Activated CD8-positive, alpha-beta memory T cell treated with anti-CD3 and anti-CD28 coated beads, Interleukin-2, amount 10 ng/mL, durations not matched to agents 7 days and 5 days (primary cell): ENCODE measurements at regions not wholly inside any gene's neighbourhood (a gene's known extent, or its start where the extent isn't known, plus 50 kb on each side); places are given as distances from the start of the nearest gene placed in this dataset.

Experiments
- ATAC-seq: fragments of 150-1000 bp; cut with Tn5 transposase; one replicate; pipeline ENCODE4 v1.10.0; 2021; ENCODE audit warnings: moderate library complexity
- CTCF ChIA-PET: fragments of 350-600 bp; sonication (Branson Sonifier 250); formaldehyde crosslinking; loops from one replicate; lab custom pipeline; 2021; ENCODE audit warnings: antibody characterized with exemption; lab: Charles Lee
- DNase-seq: peaks from one replicate; pipeline ENCODE4 v3.0.0-alpha.2; 2020
- H3K27ac Mint-ChIP-seq: one replicate; pipeline ENCODE4 v1.8.0; 2021; ENCODE audit warnings: mild to moderate bottlenecking, mixed read lengths
- H3K27me3 Mint-ChIP-seq: one replicate; pipeline ENCODE4 v1.8.0; 2021; ENCODE audit warnings: mixed read lengths
- H3K36me3 Mint-ChIP-seq: one replicate; pipeline ENCODE4 v1.8.0; 2021; ENCODE audit warnings: mild to moderate bottlenecking, mixed read lengths
- H3K4me1 Mint-ChIP-seq: one replicate; pipeline ENCODE4 v1.8.0; 2021; ENCODE audit warnings: mixed read lengths
- H3K4me3 Mint-ChIP-seq: one replicate; pipeline ENCODE4 v1.8.0; 2021; ENCODE audit warnings: mild to moderate bottlenecking, moderate library complexity, mixed read lengths
- H3K9me3 Mint-ChIP-seq: one replicate; pipeline ENCODE4 v1.8.0; 2022; ENCODE audit warnings: low read depth, mixed read lengths

DNA sequence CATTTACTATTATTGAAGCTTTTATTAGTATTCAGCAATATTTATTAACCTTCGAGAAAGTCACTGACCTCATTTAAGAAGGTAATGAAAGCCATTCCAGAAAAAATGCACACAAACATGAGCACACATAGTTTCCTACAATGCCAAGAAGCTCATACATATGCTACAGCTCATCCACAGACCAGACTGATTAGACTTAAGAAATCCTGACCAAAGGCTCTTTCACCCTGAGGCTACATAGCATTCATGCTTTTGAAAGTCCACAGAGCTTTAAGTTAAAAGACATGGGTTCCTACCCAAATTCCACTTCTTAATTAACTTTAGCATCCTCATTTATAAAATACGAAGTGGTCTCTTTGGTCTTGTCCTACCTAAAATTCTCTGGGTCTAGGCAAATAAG lies 430.4 kb downstream of the TBC1D32 start:
- Mint-ChIP-seq H3K4me3 (no peak overlapping the region), H3K9me3 (no peaks in the 10 kb centered on the region), H3K36me3 (no peaks in the 10 kb centered on the region), H3K27ac (no peak overlapping the region), H3K4me1 (no peaks in the 10 kb centered on the region), H3K27me3 (no peaks in the 10 kb centered on the region)
- DNase-seq, result no peak
- no peak for ATAC-seq
- CTCF ChIA-PET, result no interaction called here

DNA sequence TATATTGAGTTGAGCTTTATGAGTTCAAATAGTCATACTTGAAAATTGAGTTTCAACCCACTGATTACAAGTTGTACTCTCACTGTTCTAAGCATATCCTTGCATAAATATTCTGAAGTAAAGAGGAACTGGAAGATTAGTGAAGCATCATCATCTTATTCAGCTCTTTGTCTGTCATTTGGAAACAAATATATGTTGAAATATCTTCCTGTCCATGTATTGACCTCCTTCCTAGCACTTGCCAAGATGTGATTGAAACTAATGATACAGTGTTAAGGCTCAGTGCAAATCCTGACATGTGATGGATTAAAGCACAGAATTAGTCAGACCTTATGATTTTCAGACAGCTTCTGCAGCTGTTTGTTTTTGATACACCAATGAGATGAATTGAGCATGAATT lies 434.3 kb downstream of the TBC1D32 start:
- Mint-ChIP-seq H3K9me3 (no peaks in the 10 kb centered on the region), H3K27me3 (no peaks in the 10 kb centered on the region), H3K4me3 (no peak overlapping the region), H3K27ac (no peak overlapping the region), H3K36me3 (no peaks in the 10 kb centered on the region), H3K4me1 (no peaks in the 10 kb centered on the region)
- ATAC-seq (no peak), DNase-seq (no peak)
- CTCF ChIA-PET, result no interaction called here

DNA sequence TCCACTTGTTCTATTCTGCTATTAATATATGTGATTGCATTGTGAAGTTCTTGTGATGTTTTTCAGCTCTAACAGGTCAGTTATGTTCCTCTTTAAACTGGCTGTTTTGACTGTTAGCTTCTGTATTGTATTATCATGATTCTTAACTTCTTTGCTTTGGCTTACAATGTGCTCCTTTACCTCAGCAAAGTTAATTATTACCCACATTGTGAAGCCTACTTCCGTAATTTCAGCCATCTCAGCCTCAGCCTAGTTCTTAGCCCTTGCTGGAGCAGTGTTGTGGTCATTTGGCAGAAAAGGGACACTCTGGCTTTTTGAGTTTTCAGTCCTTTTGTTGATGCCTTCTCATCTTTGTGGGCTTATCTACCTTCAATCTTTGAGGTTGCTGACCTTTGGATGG lies 440.2 kb downstream of the TBC1D32 start:
- H3K27me3 Mint-ChIP-seq, result no peaks in the 10 kb centered on the region
- CTCF ChIA-PET, result no interaction called here
- H3K36me3 Mint-ChIP-seq, result no peaks in the 10 kb centered on the region
- H3K4me3 Mint-ChIP-seq, result no peak overlapping the region
- H3K4me1 Mint-ChIP-seq, result no peaks in the 10 kb centered on the region
- no peak for ATAC-seq
- no peak for DNase-seq
- H3K27ac Mint-ChIP-seq, result no peak overlapping the region
- peaks cover 14% of the 10 kb centered on the region for H3K9me3 Mint-ChIP-seq

DNA sequence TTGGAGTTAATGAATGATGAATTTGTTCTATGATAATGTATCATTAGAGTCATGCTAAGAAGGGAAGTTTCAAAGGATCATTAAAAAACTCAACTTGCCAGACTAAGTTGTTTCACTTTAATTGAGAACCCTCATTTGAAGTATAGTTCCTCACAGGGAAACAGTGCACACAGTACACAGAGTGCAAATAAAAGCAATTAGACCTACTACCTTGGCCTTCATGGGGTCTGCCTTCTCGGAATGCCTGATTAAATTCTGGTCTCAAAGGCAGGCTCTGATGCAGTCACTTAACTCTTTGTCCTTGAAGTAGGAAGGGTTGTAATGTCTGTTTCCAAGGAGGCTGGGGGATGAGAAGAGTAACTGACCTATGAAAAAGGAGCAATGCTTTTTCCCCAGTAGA lies 457.3 kb downstream of the TBC1D32 start:
- no peaks in the 10 kb centered on the region for H3K4me1 Mint-ChIP-seq
- H3K27me3 Mint-ChIP-seq, result no peaks in the 10 kb centered on the region
- ATAC-seq (no peak), DNase-seq (no peak)
- H3K4me3 Mint-ChIP-seq, result no peak overlapping the region
- H3K36me3 Mint-ChIP-seq, result no peaks in the 10 kb centered on the region
- no peak overlapping the region for H3K27ac Mint-ChIP-seq
- CTCF ChIA-PET, result no interaction called here
- peaks cover 7% of the 10 kb centered on the region for H3K9me3 Mint-ChIP-seq

DNA sequence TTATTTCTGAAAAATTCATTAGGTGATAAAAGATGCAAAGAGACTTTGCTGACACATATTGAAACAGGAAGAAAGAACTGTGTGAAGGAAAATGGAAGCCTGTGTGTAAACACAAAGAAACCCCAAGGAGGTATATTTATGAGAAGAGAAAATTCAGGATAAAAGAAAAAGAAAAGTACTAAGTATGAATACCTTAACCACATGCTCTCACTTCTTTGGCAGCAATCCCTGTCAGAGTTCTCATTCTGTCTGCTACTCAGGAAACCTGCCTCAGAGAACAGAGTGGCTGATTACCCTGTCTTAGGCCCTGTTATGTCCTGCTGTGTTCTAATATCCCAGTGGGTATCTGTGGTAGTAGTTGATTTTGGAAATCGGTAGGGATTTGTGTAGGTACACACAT lies 457.9 kb downstream of the TBC1D32 start:
- H3K9me3 Mint-ChIP-seq, result peaks cover 7% of the 10 kb centered on the region
- ATAC-seq (no peak), DNase-seq (no peak)
- H3K27me3 Mint-ChIP-seq, result no peaks in the 10 kb centered on the region
- no peak overlapping the region for H3K4me3 Mint-ChIP-seq
- no peaks in the 10 kb centered on the region for H3K4me1 Mint-ChIP-seq
- CTCF ChIA-PET, result no interaction called here
- no peaks in the 10 kb centered on the region for H3K36me3 Mint-ChIP-seq
- H3K27ac Mint-ChIP-seq, result no peak overlapping the region

DNA sequence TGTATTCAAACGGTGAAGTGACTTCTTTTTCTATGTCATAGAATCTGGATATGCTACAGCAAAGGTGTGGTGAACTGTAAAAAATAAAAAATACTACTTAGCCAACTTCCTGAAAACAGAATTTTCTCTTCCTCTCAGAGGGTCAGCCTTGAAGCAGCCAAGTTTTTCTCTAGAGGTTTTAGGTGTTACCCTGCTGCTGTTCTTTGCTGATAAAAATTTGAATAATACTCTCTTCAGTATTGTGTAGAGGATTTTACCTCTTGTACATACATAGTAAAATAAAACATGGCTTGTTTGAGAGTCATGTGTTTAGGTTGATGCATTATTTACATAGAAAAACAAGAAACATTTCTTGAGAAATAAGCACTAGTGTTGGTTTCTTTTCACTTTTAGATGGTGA lies 458.4 kb downstream of the TBC1D32 start:
- Mint-ChIP-seq H3K4me3 (no peak overlapping the region), H3K4me1 (no peaks in the 10 kb centered on the region), H3K36me3 (no peaks in the 10 kb centered on the region), H3K27ac (no peak overlapping the region), H3K9me3 (peaks cover 7% of the 10 kb centered on the region), H3K27me3 (no peaks in the 10 kb centered on the region)
- CTCF ChIA-PET, result no interaction called here
- ATAC-seq (no peak), DNase-seq (no peak)

DNA sequence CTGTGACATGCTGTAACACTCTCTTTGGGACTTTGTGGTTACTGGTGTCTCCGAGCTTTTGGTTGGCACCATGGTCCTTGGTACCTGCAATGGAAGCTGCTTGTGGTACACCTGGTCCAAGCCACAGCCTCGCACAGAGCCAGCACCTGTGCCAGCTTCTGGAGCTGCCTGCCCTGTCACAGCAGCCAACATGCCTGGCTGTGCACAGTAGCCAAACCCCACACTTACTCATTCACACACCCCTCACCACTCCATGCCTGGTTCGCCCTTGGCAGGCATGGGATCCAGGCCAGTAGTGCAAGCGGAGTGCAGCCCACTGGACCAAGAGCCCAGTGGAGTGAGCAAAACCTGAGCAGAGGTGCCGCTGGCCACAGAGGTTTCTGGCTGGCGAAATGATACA lies 459.9 kb downstream of the TBC1D32 start:
- no peak for ATAC-seq
- no peaks in the 10 kb centered on the region for H3K36me3 Mint-ChIP-seq
- H3K27me3 Mint-ChIP-seq, result no peaks in the 10 kb centered on the region
- peaks cover 6% of the 10 kb centered on the region for H3K9me3 Mint-ChIP-seq
- CTCF ChIA-PET, result no interaction called here
- no peak overlapping the region for H3K4me3 Mint-ChIP-seq
- no peak for DNase-seq
- no peaks in the 10 kb centered on the region for H3K4me1 Mint-ChIP-seq
- no peak overlapping the region for H3K27ac Mint-ChIP-seq

DNA sequence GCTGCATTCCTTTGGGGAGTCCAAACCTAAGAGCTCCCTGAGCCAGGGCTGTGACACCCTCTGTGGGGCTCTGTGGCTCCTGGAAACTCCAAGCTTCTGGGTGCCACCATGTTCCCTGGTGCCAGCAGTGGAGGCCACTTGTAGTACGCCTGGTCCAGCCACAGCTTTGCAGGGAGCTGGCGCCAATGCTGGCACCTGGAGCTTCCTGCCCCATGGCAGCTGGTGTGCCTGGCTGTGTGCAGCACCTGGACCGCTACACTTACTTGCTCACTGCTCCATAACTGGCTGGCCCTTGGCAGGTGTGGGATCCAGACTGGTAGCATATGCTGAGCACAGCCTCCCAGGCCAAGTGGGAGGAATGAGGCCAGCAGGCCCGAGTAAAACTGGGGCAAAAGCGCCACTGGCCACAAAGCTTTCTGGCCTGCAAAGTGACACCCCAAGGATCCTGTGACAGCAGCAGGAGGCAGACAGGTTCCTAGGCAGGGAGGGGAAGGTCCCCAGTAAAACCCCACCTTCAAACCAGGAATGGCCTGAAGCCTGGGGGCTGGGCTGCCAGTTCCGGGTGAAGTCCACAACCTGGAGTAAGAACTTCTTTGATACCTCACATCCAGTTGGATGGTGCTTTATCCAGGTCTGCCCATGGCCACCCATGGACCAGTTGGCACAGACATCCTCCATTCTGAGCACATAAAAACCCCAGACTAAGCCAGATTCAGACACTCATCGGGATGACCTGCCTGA lies 461.0 kb downstream of the TBC1D32 start:
- no peak for ATAC-seq
- no peaks in the 10 kb centered on the region for H3K36me3 Mint-ChIP-seq

DNA sequence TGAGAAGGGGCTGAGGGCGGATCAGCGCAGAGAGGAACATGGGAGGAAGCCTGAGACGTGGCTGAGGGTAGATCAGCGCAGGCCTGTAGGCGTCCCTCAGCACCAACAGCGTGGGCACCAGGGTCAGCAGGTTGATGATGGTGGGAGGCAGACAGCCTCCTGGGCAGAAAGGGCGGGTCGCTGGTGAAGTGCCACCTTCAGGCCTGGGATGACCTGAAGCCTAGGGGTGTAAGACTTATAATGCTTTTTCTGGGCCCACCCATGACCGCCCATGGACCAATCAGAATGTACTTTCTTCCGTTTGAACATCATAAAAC lies 462.1 kb downstream of the TBC1D32 start:
- CTCF ChIA-PET, result no interaction called here
- Mint-ChIP-seq H3K9me3 (peaks cover 2% of the 10 kb centered on the region), H3K27me3 (no peaks in the 10 kb centered on the region), H3K27ac (no peak overlapping the region), H3K4me3 (no peak overlapping the region), H3K36me3 (no peaks in the 10 kb centered on the region), H3K4me1 (no peaks in the 10 kb centered on the region)
- DNase-seq, result no peak
- no peak for ATAC-seq

More for the DNA sequence above, 461.0 kb downstream of the TBC1D32 start:
- Mint-ChIP-seq H3K27me3 (no peaks in the 10 kb centered on the region), H3K4me1 (no peaks in the 10 kb centered on the region), H3K9me3 (peaks cover 5% of the 10 kb centered on the region), H3K4me3 (no peak overlapping the region), H3K27ac (no peak overlapping the region)
- CTCF ChIA-PET, result no interaction called here
- no peak for DNase-seq

DNA sequence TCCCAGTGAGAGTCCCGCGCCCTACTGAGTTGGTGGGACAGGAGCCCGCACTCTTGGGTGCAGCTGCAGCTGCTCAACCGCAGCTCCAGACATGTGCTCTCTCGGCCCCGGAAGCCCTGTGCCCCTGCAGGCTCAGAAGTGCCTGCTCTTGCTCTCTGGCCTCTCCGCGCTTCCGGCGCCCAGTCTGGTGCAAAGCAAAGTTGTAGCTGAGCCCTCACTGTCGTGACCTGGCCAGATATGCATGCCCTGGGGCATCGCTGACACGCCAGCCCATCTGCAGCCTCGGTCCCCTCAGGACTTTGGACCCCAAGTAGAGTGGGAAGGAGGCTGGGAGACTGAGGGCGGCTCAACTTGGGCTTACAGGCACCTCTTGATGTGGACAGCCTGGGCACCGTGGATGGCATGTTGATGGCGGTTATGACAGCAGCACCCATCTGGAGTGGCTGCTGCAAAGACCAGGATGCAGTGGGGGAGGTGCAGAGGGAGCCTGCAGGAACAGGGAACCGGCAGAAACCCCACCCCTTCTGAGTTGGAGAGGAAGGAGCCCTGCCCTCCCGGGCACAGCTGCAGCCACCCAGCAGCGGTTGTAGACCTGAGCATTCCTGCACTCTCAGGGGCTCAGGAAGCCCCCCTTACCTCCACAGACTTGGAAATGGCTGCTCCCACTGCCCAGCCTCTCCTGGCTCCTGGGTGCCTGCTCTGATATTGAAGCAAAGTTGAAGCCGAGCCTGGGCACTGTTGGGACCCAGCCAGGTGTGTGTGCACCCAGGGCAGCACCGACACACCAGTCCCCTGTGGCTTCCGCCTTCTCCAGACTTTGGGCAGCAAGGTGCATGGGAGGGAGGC lies 462.6 kb downstream of the TBC1D32 start:
- Mint-ChIP-seq H3K4me3 (no peak overlapping the region), H3K9me3 (peaks cover 2% of the 10 kb centered on the region), H3K27ac (no peak overlapping the region), H3K36me3 (no peaks in the 10 kb centered on the region), H3K4me1 (no peaks in the 10 kb centered on the region), H3K27me3 (no peaks in the 10 kb centered on the region)
- CTCF ChIA-PET, result no interaction called here
- no peak for DNase-seq
- no peak for ATAC-seq

DNA sequence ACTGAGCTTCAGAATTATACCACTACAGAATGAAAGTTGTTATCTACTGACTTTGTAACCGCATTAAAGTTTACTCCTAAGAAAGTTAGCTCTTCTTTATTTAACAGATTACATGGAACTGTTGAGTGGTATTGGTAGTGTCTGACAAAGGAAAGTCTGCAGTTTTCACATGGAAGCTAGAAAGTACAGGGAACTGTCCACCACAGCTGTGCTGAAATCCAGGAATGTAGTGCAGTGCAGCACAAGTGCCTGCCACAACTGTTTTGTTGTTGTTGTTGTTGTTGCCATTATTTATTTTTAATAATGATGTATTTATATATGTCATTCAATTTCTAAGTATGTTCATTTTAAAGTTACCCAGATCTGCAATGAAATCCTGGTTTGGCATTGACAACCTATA lies 464.9 kb downstream of the TBC1D32 start:
- Mint-ChIP-seq H3K9me3 (peaks cover 2% of the 10 kb centered on the region), H3K36me3 (no peaks in the 10 kb centered on the region), H3K4me1 (no peaks in the 10 kb centered on the region)

DNA sequence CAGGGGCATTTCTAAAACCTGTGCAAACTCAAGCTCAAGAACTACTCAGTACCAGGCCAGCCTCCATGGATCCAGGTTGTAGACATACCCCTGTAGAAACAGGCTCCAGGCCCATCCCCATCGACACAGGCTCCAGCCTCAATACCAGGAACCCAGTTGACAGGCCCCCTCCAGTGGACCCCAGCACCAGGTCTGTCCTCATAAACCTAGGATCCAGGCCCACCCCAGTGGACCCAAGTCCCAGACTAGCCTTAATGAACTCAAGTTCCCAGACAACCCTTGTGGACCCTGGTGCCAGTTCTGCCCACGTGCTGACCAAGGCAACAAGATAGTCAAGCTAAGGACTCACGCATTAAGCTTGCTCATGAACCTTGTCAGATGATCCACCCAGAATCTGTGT lies 476.9 kb downstream of the TBC1D32 start:
- H3K4me1 Mint-ChIP-seq, result no peaks in the 10 kb centered on the region
- no peak overlapping the region for H3K4me3 Mint-ChIP-seq
- DNase-seq (no peak), ATAC-seq (no peak)
- CTCF ChIA-PET, result no interaction called here
- no peaks in the 10 kb centered on the region for H3K36me3 Mint-ChIP-seq
- H3K27me3 Mint-ChIP-seq, result no peaks in the 10 kb centered on the region
- no peak overlapping the region for H3K27ac Mint-ChIP-seq
- H3K9me3 Mint-ChIP-seq, result peaks cover 2% of the 10 kb centered on the region

More for the DNA sequence above, 464.9 kb downstream of the TBC1D32 start:
- ATAC-seq (no peak), DNase-seq (no peak)
- Mint-ChIP-seq H3K27ac (no peak overlapping the region), H3K27me3 (no peaks in the 10 kb centered on the region), H3K4me3 (no peak overlapping the region)
- CTCF ChIA-PET, result interaction anchor here (0.9 kb wide), 1 partner anchor 44 kb away, joined by 3 read pairs; no protein-coding TSS in a partner anchor

DNA sequence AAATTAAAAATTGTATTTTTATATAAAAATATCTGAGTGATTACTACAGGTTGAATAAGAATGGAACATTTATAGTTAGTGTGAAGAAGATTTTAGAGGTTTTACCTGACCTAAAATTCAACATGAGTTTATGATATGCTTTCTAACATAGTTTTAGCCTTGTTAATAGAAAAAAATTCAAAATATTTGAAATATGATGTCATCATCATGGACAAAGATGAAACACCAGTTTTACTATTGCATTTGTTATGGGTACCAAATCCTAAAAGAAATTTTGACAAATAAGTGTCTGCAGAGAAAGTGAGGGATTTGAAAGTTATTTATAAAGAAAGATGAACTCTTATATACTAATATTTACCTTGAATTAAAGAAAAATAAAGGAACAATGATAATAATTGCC lies 479.7 kb downstream of the TBC1D32 start:
- CTCF ChIA-PET, result no interaction called here
- Mint-ChIP-seq H3K4me3 (no peak overlapping the region), H3K27ac (no peak overlapping the region), H3K9me3 (no peaks in the 10 kb centered on the region), H3K27me3 (no peaks in the 10 kb centered on the region), H3K36me3 (no peaks in the 10 kb centered on the region), H3K4me1 (no peaks in the 10 kb centered on the region)
- DNase-seq, result no peak
- ATAC-seq, result no peak

DNA sequence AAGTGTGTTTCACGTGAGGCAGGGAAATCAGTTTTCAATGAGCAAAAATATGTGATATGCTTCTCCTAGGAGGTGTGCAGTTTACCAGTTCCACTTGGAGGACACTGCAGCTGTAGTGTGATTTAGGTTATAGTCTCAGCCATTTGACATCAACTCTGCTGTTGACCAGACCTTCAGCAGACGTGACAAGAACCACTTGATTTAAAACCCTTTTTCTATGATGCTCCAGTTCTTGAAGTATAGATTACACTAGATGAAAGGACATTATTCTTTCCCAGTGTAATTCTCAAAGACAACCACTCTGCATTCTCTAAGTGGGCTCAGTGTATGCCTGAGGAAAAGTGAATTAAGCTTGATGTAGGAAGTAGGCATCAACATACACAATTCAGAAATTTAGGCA lies 480.8 kb downstream of the TBC1D32 start:
- Mint-ChIP-seq H3K4me3 (no peak overlapping the region), H3K36me3 (no peaks in the 10 kb centered on the region), H3K9me3 (no peaks in the 10 kb centered on the region), H3K4me1 (no peaks in the 10 kb centered on the region), H3K27me3 (no peaks in the 10 kb centered on the region), H3K27ac (no peak overlapping the region)
- DNase-seq, result no peak
- CTCF ChIA-PET, result no interaction called here
- ATAC-seq, result no peak
